Peyer's patch (tissue), 4 donors: ENCODE measurements at regions not wholly inside any gene's neighbourhood (a gene's known extent, or its start where the extent isn't known, plus 50 kb on each side); places are given as distances from the start of the nearest gene placed in this dataset.

Source experiments
- DNase-seq, 3 donors: peaks; one replicate each; pipeline ENCODE4 v3.0.0-alpha.2; 2017 to 2019
- H3K27ac ChIP-seq, 4 donors: fragments of 200-600 bp; sonication (generic); one replicate each; pipeline ENCODE4 v1.5.1; 2016 to 2019
- H3K27me3 ChIP-seq, 2 donors: fragments of 200-600 bp; sonication (generic); one replicate each; pipeline ENCODE4 v1.5.1; 2019
- H3K36me3 ChIP-seq, 3 donors: fragments of 200-600 bp; sonication (generic); one replicate each; pipeline ENCODE4 v1.5.1; 2016 to 2019
- H3K4me1 ChIP-seq, 4 donors: fragments of 200-600 bp; sonication (generic); one replicate each; pipeline ENCODE4 v1.5.1; 2016 to 2019
- H3K4me3 ChIP-seq, 4 donors: fragments of 200-600 bp; sonication (generic); 1 replicate in 3 of 4; 2 replicates in 1 of 4; pipeline ENCODE4 v1.5.1; 2016 to 2019; ENCODE audit warnings: mild to moderate bottlenecking in 1 of 4
- H3K9me3 ChIP-seq, 4 donors: fragments of 200-600 bp; sonication (generic); one replicate each; pipeline ENCODE4 v1.5.1; 2016 to 2019; ENCODE audit warnings: mild to moderate bottlenecking in 1 of 4
- CTCF ChIP-seq, 6 experiments: fragments of 450-650 bp in 4 of 6; fragments of 200-600 bp in 2 of 6; sonication (generic) in 1 of 6; IDR thresholded peaks; one replicate each; pipeline ENCODE4 v1.5.1; 2017 to 2019; ENCODE audit warnings: antibody characterized with exemption in 6 of 6, mild to moderate bottlenecking in 3 of 6, moderate library complexity in 1 of 6
- POLR2A ChIP-seq, 2 donors: fragments of 450-650 bp; IDR thresholded peaks; one replicate each; pipeline ENCODE4 v1.5.1; 2017; ENCODE audit warnings: antibody characterized with exemption in 2 of 2, mild to moderate bottlenecking in 2 of 2, moderate library complexity in 2 of 2

GRCh38 chr20:22836877-22837276 lies 198.2 kb upstream of the SSTR4 start:
- no peak for TF ChIP-seq POLR2A (IDR thresholded peaks at IDR 0.05)
- no peak for TF ChIP-seq CTCF (IDR thresholded peaks at IDR 0.05)
- H3K4me3 ChIP-seq: no peak overlapping the region
- H3K9me3 ChIP-seq: no peaks in the 10 kb centered on the region
- H3K36me3 ChIP-seq: no peaks in the 10 kb centered on the region
- H3K4me1 ChIP-seq: no peaks in the 10 kb centered on the region
- DNase-seq: no peak
- no peak overlapping the region for H3K27ac ChIP-seq
- H3K27me3 ChIP-seq: no peaks in the 10 kb centered on the region

- Histone ChIP-seq H3K27me3 (no peaks in the 10 kb centered on the region), H3K27ac (no peak overlapping the region), H3K4me3 (no peak overlapping the region), H3K9me3 (no peaks in the 10 kb centered on the region), H3K4me1 (no peaks in the 10 kb centered on the region), H3K36me3 (no peaks in the 10 kb centered on the region)
- no peak for DNase-seq
- TF ChIP-seq POLR2A (IDR thresholded peaks at IDR 0.05): no peak
- TF ChIP-seq CTCF (IDR thresholded peaks at IDR 0.05): no peak
Measured at GRCh38 chr20:22838001-22838400, 197.1 kb upstream of the SSTR4 start.

- no peak overlapping the region for H3K27ac ChIP-seq
- H3K4me3 ChIP-seq: no peak overlapping the region
- no peaks in the 10 kb centered on the region for H3K4me1 ChIP-seq
- no peaks in the 10 kb centered on the region for H3K9me3 ChIP-seq
- no peak for TF ChIP-seq CTCF (IDR thresholded peaks at IDR 0.05)
- no peak for TF ChIP-seq POLR2A (IDR thresholded peaks at IDR 0.05)
- H3K36me3 ChIP-seq: no peaks in the 10 kb centered on the region
- no peak for DNase-seq
- no peaks in the 10 kb centered on the region for H3K27me3 ChIP-seq
Measured at GRCh38 chr20:22841846-22842245, 193.3 kb upstream of the SSTR4 start.

GRCh38 chr20:22842793-22843192 lies 192.3 kb upstream of the SSTR4 start:
- Histone ChIP-seq H3K4me3 (no peak overlapping the region), H3K36me3 (no peaks in the 10 kb centered on the region), H3K27ac (no peak overlapping the region), H3K9me3 (no peaks in the 10 kb centered on the region), H3K4me1 (no peaks in the 10 kb centered on the region), H3K27me3 (no peaks in the 10 kb centered on the region)
- TF ChIP-seq CTCF (IDR thresholded peaks at IDR 0.05) (no peak), POLR2A (IDR thresholded peaks at IDR 0.05) (no peak)
- no peak for DNase-seq

GRCh38 chr20:22844959-22845358 lies 190.2 kb upstream of the SSTR4 start:
- H3K9me3 ChIP-seq: no peaks in the 10 kb centered on the region
- H3K4me1 ChIP-seq: no peaks in the 10 kb centered on the region
- H3K36me3 ChIP-seq: no peaks in the 10 kb centered on the region
- no peak overlapping the region for H3K27ac ChIP-seq
- no peak for DNase-seq
- H3K27me3 ChIP-seq: no peaks in the 10 kb centered on the region
- H3K4me3 ChIP-seq: no peak overlapping the region
- no peak for TF ChIP-seq POLR2A (IDR thresholded peaks at IDR 0.05)
- no peak for TF ChIP-seq CTCF (IDR thresholded peaks at IDR 0.05)

GRCh38 chr20:22846863-22847262 lies 188.2 kb upstream of the SSTR4 start:
- Histone ChIP-seq H3K9me3 (no peaks in the 10 kb centered on the region), H3K4me1 (no peaks in the 10 kb centered on the region), H3K4me3 (no peak overlapping the region), H3K36me3 (no peaks in the 10 kb centered on the region), H3K27me3 (no peaks in the 10 kb centered on the region), H3K27ac (no peak overlapping the region)
- DNase-seq: no peak
- TF ChIP-seq CTCF (IDR thresholded peaks at IDR 0.05) (no peak), POLR2A (IDR thresholded peaks at IDR 0.05) (no peak)
